ENCODE measurements at regions not wholly inside any gene's neighbourhood (a gene's known extent, or its start where the extent isn't known, plus 50 kb on each side); places are given as distances from the start of the nearest gene placed in this dataset.

- H3K27me3 Mint-ChIP-seq (ENCODE audit: low read depth), result peaks cover 13% of the 10 kb centered on the region
- no peak overlapping the region for H3K4me3 Mint-ChIP-seq (ENCODE audit: unreplicated experiment)
- no peak for DNase-seq (ENCODE audit: low spot score)
- TF ChIP-seq, protein P1, sequence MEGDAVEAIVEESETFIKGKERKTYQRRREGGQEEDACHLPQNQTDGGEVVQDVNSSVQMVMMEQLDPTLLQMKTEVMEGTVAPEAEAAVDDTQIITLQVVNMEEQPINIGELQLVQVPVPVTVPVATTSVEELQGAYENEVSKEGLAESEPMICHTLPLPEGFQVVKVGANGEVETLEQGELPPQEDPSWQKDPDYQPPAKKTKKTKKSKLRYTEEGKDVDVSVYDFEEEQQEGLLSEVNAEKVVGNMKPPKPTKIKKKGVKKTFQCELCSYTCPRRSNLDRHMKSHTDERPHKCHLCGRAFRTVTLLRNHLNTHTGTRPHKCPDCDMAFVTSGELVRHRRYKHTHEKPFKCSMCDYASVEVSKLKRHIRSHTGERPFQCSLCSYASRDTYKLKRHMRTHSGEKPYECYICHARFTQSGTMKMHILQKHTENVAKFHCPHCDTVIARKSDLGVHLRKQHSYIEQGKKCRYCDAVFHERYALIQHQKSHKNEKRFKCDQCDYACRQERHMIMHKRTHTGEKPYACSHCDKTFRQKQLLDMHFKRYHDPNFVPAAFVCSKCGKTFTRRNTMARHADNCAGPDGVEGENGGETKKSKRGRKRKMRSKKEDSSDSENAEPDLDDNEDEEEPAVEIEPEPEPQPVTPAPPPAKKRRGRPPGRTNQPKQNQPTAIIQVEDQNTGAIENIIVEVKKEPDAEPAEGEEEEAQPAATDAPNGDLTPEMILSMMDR (IDR thresholded peaks at IDR 0.05), result no peak
- H3K9me3 Mint-ChIP-seq (ENCODE audit: low read depth), result peaks cover 4% of the 10 kb centered on the region
- no peak overlapping the region for H3K27ac Mint-ChIP-seq (ENCODE audit: unreplicated experiment)
- no peaks in the 10 kb centered on the region for H3K36me3 Mint-ChIP-seq (ENCODE audit: low read depth)
- H3K4me1 Mint-ChIP-seq (ENCODE audit: low read depth), result no peaks in the 10 kb centered on the region
Measured at GRCh38 chr16:66294507-66294906, 72.0 kb upstream of the CDH5 start.

DNA sequence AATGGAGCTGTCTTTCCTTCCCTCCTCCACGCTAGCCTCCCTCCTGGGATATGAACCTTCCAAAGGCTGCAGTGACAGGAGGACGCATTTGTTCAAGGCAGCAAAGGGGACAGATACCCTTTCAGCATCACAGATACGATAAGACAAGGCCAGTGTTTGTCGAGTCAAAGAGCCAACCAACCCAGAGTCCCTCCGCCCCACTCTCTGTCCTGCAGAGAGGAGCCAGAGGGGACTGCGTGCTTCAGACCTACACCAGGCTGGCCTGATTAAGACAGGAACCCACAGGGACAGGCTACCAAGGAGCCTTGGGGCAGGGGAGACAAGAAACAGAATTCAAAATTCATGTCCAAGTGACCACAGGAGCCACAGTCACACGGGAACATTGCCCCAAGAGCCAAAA, 72.6 kb upstream of the CDH5 start:
- peaks cover under 1% of the 10 kb centered on the region for H3K9me3 Mint-ChIP-seq (ENCODE audit: low read depth)
- no peak for DNase-seq (ENCODE audit: low spot score)
- no peak overlapping the region for H3K27ac Mint-ChIP-seq (ENCODE audit: unreplicated experiment)
- TF ChIP-seq, protein P1 (IDR thresholded peaks at IDR 0.05), result no peak
- no peak overlapping the region for H3K4me3 Mint-ChIP-seq (ENCODE audit: unreplicated experiment)
- H3K27me3 Mint-ChIP-seq (ENCODE audit: low read depth), result peaks cover 13% of the 10 kb centered on the region
- H3K36me3 Mint-ChIP-seq (ENCODE audit: low read depth), result no peaks in the 10 kb centered on the region
- H3K4me1 Mint-ChIP-seq (ENCODE audit: low read depth), result no peaks in the 10 kb centered on the region

GRCh38 chr16:66293207-66293735, 73.2 kb upstream of the CDH5 start:
- H3K27me3 Mint-ChIP-seq (ENCODE audit: low read depth), result peaks cover 13% of the 10 kb centered on the region
- TF ChIP-seq, protein P1 (IDR thresholded peaks at IDR 0.05), result no peak

GRCh38 chr16:66292241-66292935, 74.1 kb upstream of the CDH5 start:
- H3K36me3 Mint-ChIP-seq (ENCODE audit: low read depth), result no peaks in the 10 kb centered on the region
- no peaks in the 10 kb centered on the region for H3K4me1 Mint-ChIP-seq (ENCODE audit: low read depth)
- peaks cover 13% of the 10 kb centered on the region for H3K27me3 Mint-ChIP-seq (ENCODE audit: low read depth)
- TF ChIP-seq, protein P1 (IDR thresholded peaks at IDR 0.05), result no peak
- H3K4me3 Mint-ChIP-seq (ENCODE audit: unreplicated experiment), result no peak overlapping the region
- H3K27ac Mint-ChIP-seq (ENCODE audit: unreplicated experiment), result no peak overlapping the region
- DNase-seq (ENCODE audit: low spot score), result no peak
- H3K9me3 Mint-ChIP-seq (ENCODE audit: low read depth), result no peaks in the 10 kb centered on the region

More at GRCh38 chr16:66293207-66293735, 73.2 kb upstream of the CDH5 start:
- Mint-ChIP-seq H3K27ac (ENCODE audit: unreplicated experiment) (no peak overlapping the region), H3K36me3 (ENCODE audit: low read depth) (no peaks in the 10 kb centered on the region), H3K9me3 (ENCODE audit: low read depth) (no peaks in the 10 kb centered on the region), H3K4me3 (ENCODE audit: unreplicated experiment) (no peak overlapping the region), H3K4me1 (ENCODE audit: low read depth) (no peaks in the 10 kb centered on the region)
- DNase-seq (ENCODE audit: low spot score), result no peak

DNA sequence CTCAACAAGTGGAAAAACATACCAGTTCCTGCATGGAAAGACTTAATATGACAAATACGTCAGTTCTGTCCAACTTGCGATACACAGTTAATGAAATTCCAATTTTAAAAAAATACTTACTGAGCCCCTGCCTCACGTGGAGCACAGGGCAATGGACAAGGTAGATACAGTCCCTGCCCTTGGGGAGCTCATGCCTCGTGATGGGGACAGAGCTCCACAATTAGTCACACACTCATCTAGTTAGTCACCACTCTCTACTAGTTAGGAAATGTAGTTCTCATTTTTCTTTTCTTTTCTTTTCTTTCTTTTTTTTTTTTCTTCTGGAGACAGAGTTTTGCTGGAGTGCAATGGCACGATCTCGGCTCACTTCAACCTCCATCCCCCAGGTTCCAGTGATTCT, 74.7 kb upstream of the CDH5 start:
- no peaks in the 10 kb centered on the region for H3K9me3 Mint-ChIP-seq (ENCODE audit: low read depth)
- H3K36me3 Mint-ChIP-seq (ENCODE audit: low read depth), result no peaks in the 10 kb centered on the region
- no peak overlapping the region for H3K4me3 Mint-ChIP-seq (ENCODE audit: unreplicated experiment)
- no peak for DNase-seq (ENCODE audit: low spot score)
- no peaks in the 10 kb centered on the region for H3K4me1 Mint-ChIP-seq (ENCODE audit: low read depth)
- H3K27me3 Mint-ChIP-seq (ENCODE audit: low read depth), result peaks cover 13% of the 10 kb centered on the region
- no peak overlapping the region for H3K27ac Mint-ChIP-seq (ENCODE audit: unreplicated experiment)
- TF ChIP-seq, protein P1 (IDR thresholded peaks at IDR 0.05), result no peak
